SK-N-MC (cell line): ENCODE measurements at regions not wholly inside any gene's neighbourhood (a gene's known extent, or its start where the extent isn't known, plus 50 kb on each side); places are given as distances from the start of the nearest gene placed in this dataset.

Experiments used
- DNase-seq: peaks from one replicate; pipeline ENCODE4 v3.0.0-alpha.2; 2011; ENCODE audit warnings: low read depth, low spot score
- H3K27ac ChIP-seq: fragments of 200-600 bp; sonication (generic); 2 replicates; pipeline ENCODE4 v1.5.1; 2016; ENCODE audit warnings: mixed run types
- H3K36me3 ChIP-seq: fragments of 200-600 bp; sonication (generic); 2 replicates; pipeline ENCODE4 v1.6.1; 2017; ENCODE audit warnings: antibody characterized with exemption, low read length, mixed read lengths; ENCODE audit not compliant: insufficient read depth
- H3K4me3 ChIP-seq: fragments of 200-600 bp; sonication (generic); 2 replicates; pipeline ENCODE4 v1.5.1; 2016
- H3K9ac ChIP-seq: fragments of 200-600 bp; sonication (generic); 2 replicates; pipeline ENCODE4 v1.8.0; 2017; ENCODE audit warnings: mixed run types, mixed read lengths; ENCODE audit not compliant: insufficient read length
- H3K9me3 ChIP-seq: fragments of 200-600 bp; sonication (generic); 2 replicates; pipeline ENCODE4 v1.6.1; 2017; ENCODE audit warnings: low read depth, mild to moderate bottlenecking, antibody characterized with exemption, low read length, moderate library complexity, mixed read lengths
- EZH2 ChIP-seq: fragments of 200-600 bp; sonication (generic); IDR thresholded peaks from one replicate; pipeline ENCODE4 v1.6.1; 2017; ENCODE audit warnings: antibody characterized with exemption
- FOXP2 ChIP-seq: optimal IDR thresholded peaks from 2 replicates; pipeline ENCODE3; 2011; ENCODE audit warnings: mild to moderate bottlenecking, moderate library complexity; ENCODE audit not compliant: insufficient read depth; ENCODE audit errors: extremely low read length, control extremely low read depth
- POLR2AphosphoS5 ChIP-seq: IDR thresholded peaks from 2 replicates; pipeline ENCODE4 v1.6.1; 2012; ENCODE audit warnings: mild to moderate bottlenecking, low read depth, low read length, borderline replicate concordance

DNA sequence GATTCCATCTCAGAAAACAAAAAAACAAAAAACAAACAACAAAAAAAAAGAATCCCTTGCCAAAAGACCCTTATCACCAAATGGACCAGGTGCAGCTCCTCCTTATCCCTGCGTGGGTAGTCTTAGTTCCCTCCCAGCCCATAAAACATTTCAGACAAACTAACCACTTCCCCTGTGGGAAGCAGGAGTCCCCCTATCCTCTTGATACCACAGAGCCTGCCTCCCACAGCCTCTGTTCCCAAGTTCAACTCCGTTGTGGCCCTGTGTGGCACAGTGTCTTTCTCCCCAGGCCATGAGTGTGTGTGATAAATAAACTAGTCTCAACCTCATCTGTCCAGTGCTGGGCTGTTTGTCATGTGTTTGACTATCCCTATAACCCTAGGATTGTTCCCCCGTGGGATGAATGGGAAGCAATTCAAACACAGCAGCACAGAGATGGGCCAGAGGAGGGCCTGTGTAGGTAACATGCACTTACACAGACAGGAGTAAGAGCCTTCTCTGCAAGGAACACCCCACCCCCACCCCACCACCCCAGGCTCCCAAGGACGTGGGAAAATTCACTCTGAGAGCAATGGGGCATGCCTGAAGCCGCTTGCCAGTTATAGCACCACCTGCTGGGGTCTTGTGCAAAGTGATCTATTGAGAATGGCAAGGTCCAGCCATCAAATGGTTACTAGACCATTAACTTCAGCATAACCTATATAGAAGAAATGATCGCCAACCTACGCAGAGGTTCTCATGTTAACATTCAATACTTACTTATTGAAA lies 147.1 kb upstream of the GHITM start:
- no peak overlapping the region for H3K9ac ChIP-seq
- H3K27ac ChIP-seq, result no peak overlapping the region
- no peaks in the 10 kb centered on the region for H3K9me3 ChIP-seq
- H3K36me3 ChIP-seq, result no peaks in the 10 kb centered on the region
- H3K4me3 ChIP-seq, result no peak overlapping the region
- no peak for DNase-seq
- TF ChIP-seq EZH2 (no peak), POLR2AphosphoS5 (no peak), FOXP2 (no peak)

DNA sequence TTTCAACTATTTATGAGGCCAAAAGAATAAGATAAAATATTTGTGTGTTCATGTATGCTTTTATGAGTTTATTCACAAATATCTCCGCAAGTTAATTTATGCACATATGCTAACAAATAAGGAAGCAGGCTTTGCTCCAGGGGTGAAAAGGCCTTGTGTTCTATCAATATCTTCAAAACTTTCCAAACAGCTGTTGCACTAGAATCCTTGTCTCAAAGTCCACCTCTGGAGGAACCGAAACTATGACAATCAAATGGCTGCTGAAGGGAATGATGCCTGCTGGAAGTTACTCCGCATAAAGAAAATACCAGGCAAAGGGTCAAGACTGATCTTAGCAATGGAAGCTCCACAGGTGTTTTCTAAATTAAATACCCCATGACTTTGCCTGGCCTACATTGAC lies 145.0 kb upstream of the GHITM start:
- TF ChIP-seq POLR2AphosphoS5, result no peak
- no peak for TF ChIP-seq FOXP2
- no peak for TF ChIP-seq EZH2
- Histone ChIP-seq H3K9ac (no peak overlapping the region), H3K36me3 (no peaks in the 10 kb centered on the region), H3K9me3 (no peaks in the 10 kb centered on the region), H3K4me3 (no peak overlapping the region), H3K27ac (no peak overlapping the region)
- no peak for DNase-seq

DNA sequence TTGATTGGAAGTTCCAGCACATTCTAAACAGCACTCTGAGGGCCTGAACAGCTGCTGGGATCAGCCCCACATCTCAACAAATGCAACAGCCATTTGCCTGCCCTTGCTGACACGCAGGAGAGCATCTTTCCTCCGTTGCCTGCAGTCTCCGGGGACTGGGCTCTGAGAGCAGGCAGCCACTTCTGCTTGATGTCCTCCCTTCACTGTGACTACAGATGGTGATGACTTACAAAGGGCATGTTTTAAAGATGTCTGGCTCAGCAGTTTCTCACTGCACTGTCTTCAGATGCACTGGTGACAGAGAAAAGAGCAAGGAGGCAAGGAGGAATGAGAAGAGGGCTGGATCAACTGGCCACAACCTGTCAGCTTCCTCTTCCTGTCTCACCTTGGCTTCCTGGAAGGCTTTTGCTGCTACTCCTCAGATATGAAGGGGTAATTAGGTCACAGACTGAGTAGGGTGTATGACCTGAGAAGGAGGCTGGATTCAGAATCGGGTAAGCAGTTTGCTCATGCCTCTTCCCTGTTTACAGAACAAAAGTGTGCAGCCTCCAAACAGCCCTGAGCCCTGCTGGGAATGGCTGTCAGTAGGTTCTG lies 143.5 kb upstream of the GHITM start:
- H3K9me3 ChIP-seq, result no peaks in the 10 kb centered on the region
- no peaks in the 10 kb centered on the region for H3K36me3 ChIP-seq
- H3K27ac ChIP-seq, result no peak overlapping the region
- no peak for DNase-seq
- H3K4me3 ChIP-seq, result no peak overlapping the region
- no peak overlapping the region for H3K9ac ChIP-seq
- TF ChIP-seq FOXP2 (no peak), EZH2 (no peak), POLR2AphosphoS5 (no peak)

DNA sequence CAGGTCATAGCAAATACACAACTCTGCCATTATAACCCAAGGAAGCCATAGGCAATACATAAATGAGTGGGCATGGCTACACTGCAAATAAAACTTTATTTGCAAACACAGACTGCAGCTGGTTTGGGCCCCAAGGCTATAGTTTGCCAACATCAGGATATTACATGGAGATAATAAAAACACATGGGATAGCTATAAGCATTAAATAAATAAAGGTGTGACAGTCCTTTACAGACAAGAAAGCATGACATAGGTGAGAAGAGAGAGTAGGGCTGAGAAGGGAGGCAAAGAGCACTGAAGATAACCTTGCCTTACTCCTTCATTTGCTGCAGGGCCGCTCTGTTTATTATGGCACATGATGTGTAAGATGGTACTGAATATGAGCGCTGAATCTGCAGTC lies 135.1 kb upstream of the GHITM start:
- Histone ChIP-seq H3K36me3 (no peaks in the 10 kb centered on the region), H3K9ac (no peak overlapping the region), H3K4me3 (no peak overlapping the region), H3K27ac (no peak overlapping the region), H3K9me3 (no peaks in the 10 kb centered on the region)
- no peak for DNase-seq
- TF ChIP-seq FOXP2, result no peak
- no peak for TF ChIP-seq EZH2
- no peak for TF ChIP-seq POLR2AphosphoS5

DNA sequence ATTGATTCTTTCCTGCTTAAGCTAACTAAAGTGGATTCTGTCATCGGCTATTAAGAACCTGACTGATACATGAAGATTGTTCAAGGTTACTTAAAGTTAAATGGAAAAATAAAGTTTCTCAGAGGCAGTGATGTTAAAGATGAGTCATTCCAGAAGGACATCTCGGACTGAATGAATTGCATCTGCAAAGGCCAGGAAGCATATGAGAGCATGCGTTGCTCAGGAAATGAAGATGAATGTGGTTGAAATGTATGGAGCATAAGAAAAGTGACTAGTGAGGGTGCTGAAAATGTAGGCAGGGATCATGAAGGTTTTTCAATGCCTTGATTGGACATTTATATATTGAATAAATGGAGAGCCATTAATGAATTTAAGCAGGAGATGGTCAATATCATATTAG lies 133.9 kb upstream of the GHITM start:
- TF ChIP-seq FOXP2 (no peak), POLR2AphosphoS5 (no peak), EZH2 (no peak)
- Histone ChIP-seq H3K9ac (no peak overlapping the region), H3K36me3 (no peaks in the 10 kb centered on the region), H3K9me3 (no peaks in the 10 kb centered on the region), H3K4me3 (no peak overlapping the region), H3K27ac (no peak overlapping the region)
- DNase-seq, result no peak

DNA sequence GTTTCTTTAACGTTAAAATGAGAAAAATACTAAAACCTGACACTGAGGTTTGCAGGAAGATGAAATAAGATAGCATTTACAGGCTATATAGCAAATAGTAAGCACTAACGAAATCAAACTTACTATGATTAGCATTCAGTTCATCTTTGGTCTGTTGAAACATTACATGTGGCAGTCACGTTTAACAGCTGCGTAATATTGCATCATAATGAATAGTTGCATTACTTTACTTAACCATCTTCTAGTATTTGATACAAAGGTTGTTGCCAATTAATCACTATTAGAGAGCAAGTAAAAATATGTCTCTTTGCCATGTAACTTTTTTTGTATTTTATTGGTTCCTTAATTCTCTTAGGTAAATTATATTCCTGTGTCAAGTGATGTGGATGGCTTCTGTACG lies 131.8 kb upstream of the GHITM start:
- H3K4me3 ChIP-seq, result no peak overlapping the region
- no peak for TF ChIP-seq POLR2AphosphoS5
- no peak for TF ChIP-seq FOXP2
- no peak for TF ChIP-seq EZH2
- H3K36me3 ChIP-seq, result no peaks in the 10 kb centered on the region
- H3K9me3 ChIP-seq, result no peaks in the 10 kb centered on the region
- DNase-seq, result no peak
- H3K27ac ChIP-seq, result no peak overlapping the region
- H3K9ac ChIP-seq, result no peak overlapping the region

DNA sequence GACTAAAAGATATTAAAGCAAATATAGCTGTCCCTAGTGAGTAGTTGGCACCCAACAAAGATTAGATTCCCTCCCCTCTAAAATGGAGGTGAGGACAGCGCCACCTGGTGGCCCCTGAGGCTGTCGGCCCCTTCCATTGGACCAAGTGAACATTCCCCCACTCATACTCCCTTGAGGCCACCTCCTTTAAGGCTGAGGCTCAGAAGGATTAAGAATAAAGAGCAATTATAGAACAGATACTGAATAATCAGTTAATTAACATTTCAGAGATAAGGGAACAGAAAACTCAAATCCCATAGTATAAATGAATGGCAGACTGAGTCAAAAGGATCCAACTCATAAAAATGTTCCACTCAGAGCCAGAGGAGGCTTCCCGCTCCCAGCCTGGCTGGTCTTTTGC lies 130.4 kb upstream of the GHITM start:
- H3K9me3 ChIP-seq, result no peaks in the 10 kb centered on the region
- no peak overlapping the region for H3K9ac ChIP-seq
- no peak overlapping the region for H3K4me3 ChIP-seq
- TF ChIP-seq POLR2AphosphoS5 (no peak), FOXP2 (no peak), EZH2 (no peak)
- no peaks in the 10 kb centered on the region for H3K36me3 ChIP-seq
- no peak overlapping the region for H3K27ac ChIP-seq
- no peak for DNase-seq

DNA sequence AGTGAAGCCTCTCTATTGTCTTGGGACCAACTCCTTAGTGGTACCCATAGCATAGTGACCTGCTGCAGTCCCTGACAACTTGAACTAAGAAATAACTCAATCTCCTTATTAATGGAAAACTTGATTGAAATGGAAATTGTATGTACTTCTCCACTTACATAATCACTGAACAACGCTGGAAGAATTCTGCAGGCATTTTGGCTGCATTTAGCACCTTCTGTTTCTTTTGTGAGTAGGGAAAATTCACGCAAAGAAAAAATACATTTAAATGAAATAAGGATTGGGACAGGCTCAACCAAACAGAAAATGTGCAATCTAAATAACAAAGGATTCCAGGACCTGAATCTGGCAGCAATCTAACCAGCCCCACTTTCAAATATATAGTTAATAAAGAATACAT lies 126.9 kb upstream of the GHITM start:
- no peak overlapping the region for H3K9ac ChIP-seq
- no peak overlapping the region for H3K4me3 ChIP-seq
- DNase-seq, result no peak
- H3K27ac ChIP-seq, result no peak overlapping the region
- no peaks in the 10 kb centered on the region for H3K36me3 ChIP-seq
- H3K9me3 ChIP-seq, result no peaks in the 10 kb centered on the region
- TF ChIP-seq EZH2 (no peak), FOXP2 (no peak), POLR2AphosphoS5 (no peak)
